SU-DHL-6 (cell line): ENCODE measurements at regions not wholly inside any gene's neighbourhood (a gene's known extent, or its start where the extent isn't known, plus 50 kb on each side); places are given as distances from the start of the nearest gene placed in this dataset.

Experiments
- CTCF ChIP-seq: fragments of 200-600 bp; sonication (generic); IDR thresholded peaks from one replicate; pipeline ENCODE4 v1.5.1; 2017; ENCODE audit warnings: antibody characterized with exemption, mild to moderate bottlenecking, low read length, moderate library complexity; ENCODE audit not compliant: insufficient read depth, poor library complexity, severe bottlenecking
- EZH2phosphoT487 ChIP-seq: fragments of 200-600 bp; sonication (generic), shearing (Covaris generic); conservative IDR thresholded peaks from 2 replicates; pipeline ENCODE4 v1.6.1; 2018; ENCODE audit warnings: mild to moderate bottlenecking, antibody characterized with exemption, low read length, moderate library complexity, mixed read lengths

DNA sequence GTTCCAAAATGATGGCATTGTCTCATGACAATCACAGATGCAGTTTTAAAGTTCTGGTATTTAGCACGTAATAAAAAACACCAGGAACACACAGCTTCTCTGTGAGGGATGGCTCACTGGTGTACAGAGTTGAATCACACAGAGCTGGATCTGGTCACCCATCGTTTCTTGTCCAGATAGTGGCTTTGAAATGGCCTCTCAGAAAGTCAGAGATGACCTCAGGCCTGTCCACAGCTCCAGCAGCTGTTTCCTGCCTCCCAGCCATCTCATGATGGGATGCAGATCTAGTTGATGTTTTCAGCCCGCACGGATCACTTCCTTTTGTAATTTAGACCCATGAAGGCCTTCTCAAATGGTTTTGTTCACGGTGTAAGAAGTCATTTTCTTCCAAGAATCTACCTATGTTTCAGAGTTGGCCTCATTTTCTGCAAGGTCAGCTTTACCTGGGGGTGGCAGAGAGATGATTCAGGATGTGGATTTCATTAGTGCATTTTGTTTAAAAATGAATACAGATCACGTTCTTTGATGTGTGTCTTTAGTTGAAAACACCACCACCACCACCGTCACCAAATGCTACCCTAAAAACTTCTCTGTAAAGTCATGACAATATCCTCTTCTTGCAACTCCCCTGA lies 166.2 kb downstream of the SNX10 start:
- TF ChIP-seq CTCF (no peak), EZH2phosphoT487 (no peak)
